Heart right ventricle (tissue), 16 donors: ENCODE measurements at regions not wholly inside any gene's neighbourhood (a gene's known extent, or its start where the extent isn't known, plus 50 kb on each side); places are given as distances from the start of the nearest gene placed in this dataset.

Source experiments
- ATAC-seq, 8 donors: fragments of 200-7000 bp; cut with Tn5 transposase; one replicate each; pipeline ENCODE4 v1.9.1; 2020; ENCODE audit warnings: mild to moderate bottlenecking in 8 of 8, moderate library complexity in 8 of 8, moderate number of reproducible peaks in 1 of 8
- DNase-seq, 2 donors: peaks; one replicate each; pipeline ENCODE4 v3.0.0-alpha.2; 2020
- H3K27ac ChIP-seq, 10 donors: fragments of 200-600 bp; sonication (generic) in 2 of 10; one replicate each; pipeline versions ENCODE4 v1.5.0 to v1.8.0; 2020 to 2022; ENCODE audit warnings: mild to moderate bottlenecking in 3 of 10
- H3K27me3 ChIP-seq, 7 donors: fragments of 200-600 bp; one replicate each; pipeline ENCODE4 v1.8.0; 2021 to 2022; ENCODE audit warnings: mild to moderate bottlenecking in 2 of 7
- H3K36me3 ChIP-seq, 9 donors: fragments of 200-600 bp; sonication (generic) in 1 of 9; one replicate each; pipeline versions ENCODE4 v1.5.0 to v1.8.0; 2020 to 2022; ENCODE audit warnings: mild to moderate bottlenecking in 2 of 9
- H3K4me1 ChIP-seq, 9 donors: fragments of 200-600 bp; sonication (generic) in 1 of 9; one replicate each; pipeline versions ENCODE4 v1.5.0 to v1.8.0; 2020 to 2022; ENCODE audit warnings: mild to moderate bottlenecking in 4 of 9
- H3K4me3 ChIP-seq, 10 donors: fragments of 200-600 bp; sonication (generic) in 2 of 10; one replicate each; pipeline versions ENCODE4 v1.5.0 to v1.8.0; 2020 to 2022; ENCODE audit warnings: mild to moderate bottlenecking in 7 of 10, moderate library complexity in 2 of 10
- H3K9me3 ChIP-seq, 11 donors: fragments of 200-600 bp in 10 of 11; sonication (generic) in 2 of 11; one replicate each; pipeline versions ENCODE4 v1.5.0 to v1.8.0; 2013 to 2022; ENCODE audit warnings: mild to moderate bottlenecking in 2 of 11, control low read depth in 1 of 11, moderate library complexity in 1 of 11
- WGBS, 2 donors: extraction: QIAGEN DNeasy Blood & Tissue Kit; methylation state at CpG; one replicate each; pipeline ENCODE4 v1.1.7; 2013; ENCODE audit warnings: inconsistent platforms in 1 of 2; 5-methylcytosine and 5-hydroxymethylcytosine counted together
- intact Hi-C, 10 donors: fragments of 100-400 bp; cut with DNase I; formaldehyde crosslinking; loops; one replicate each; pipeline versions ENCODE4 v1.11.1 to v1.14.2; 2022
- TF ChIP-seq, protein P1 (sequence below), 9 donors: fragments of 200-600 bp; sonication (generic) in 2 of 9; IDR thresholded peaks; one replicate each; pipeline versions ENCODE4 v1.5.0 to v1.8.0; 2021 to 2022; ENCODE audit warnings: antibody characterized with exemption in 9 of 9, mild to moderate bottlenecking in 5 of 9, moderate library complexity in 1 of 9
- donor health status: Arrhythmogenic right ventricular cardiomyopathy.
- donor health status: ischemic (EF 13 %, LVEDD 7.1; RV severe dilation, severe dysfunction).
- donor health status: healthy with polysubstance abuse.
- donor health status: DM: no; HTN: yes; CAD: no.
- donor health status: DM: no; HTN: no; CAD: no.
- donor health status: ischemic (EF 25% LVEDD 6.9; RV normal size, moderate dysfunction).
- donor health status: ischemic (EF 25% LVEDD 5.7; RV mildly dilated, moderate dysfunction).
- donor health status: healthy.
- donor health status: DM: yes; HTN: yes; CAD: no.
- donor health status: Ischemic cardiomyopathy.
- donor health status: ischemic (EF 35%, LVEDD 5.7; RV mildly dilated, moderate dysfunction).
- donor health status: nonischemic (EF 11% LVEDD 7.7; RV severe dilation, severe dysfunction).
- donor health status: DM: yes; HTN: yes; CAD: no.
- donor health status: PGD.
- donor health status: ischemic (EF 29% LVEDD 5.4; RV normal size, mild dysfunction).
- donor health status: nonischemic (EF 23%, LVEDD 6.1; RV moderate dilation, normal function).

DNA sequence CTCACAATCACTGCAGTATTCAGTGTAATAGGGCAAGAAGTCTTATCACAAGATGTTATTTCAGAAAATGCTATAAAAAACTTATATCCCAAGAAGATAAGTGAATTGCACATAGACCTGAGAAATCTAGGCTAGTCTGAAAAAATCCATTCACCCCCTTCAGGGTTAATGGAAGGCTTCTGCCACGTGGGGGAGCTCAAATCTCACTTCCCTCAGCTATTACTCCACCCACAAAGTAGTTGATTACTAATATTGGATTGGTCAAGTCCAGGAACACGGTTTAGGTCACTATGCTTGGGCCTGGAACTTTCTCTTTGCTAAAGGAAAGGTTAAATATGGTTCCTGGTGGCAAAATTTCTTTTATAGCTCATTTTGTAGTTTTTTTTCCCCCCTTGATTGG lies 51.2 kb upstream of the ADAM23 start:
- H3K4me1 ChIP-seq = no peaks in the 10 kb centered on the region

More for the DNA sequence above, 51.2 kb upstream of the ADAM23 start:
- H3K4me3 ChIP-seq = no peak overlapping the region
- no peak overlapping the region for H3K27ac ChIP-seq
- DNase-seq (no peak), ATAC-seq (peak in 3 of 8 donors; percentile 29 to 70 (median 39))
- intact Hi-C loops = loop anchor here in 4 of 10 donors (2.0 to 10.0 kb wide), 4 partner anchors 50 to 167 kb away; partner anchors contain the start of gene ADAM23 (in 1 of the 4)
- H3K9me3 ChIP-seq = peaks cover 0 to 9% (median 0%) of the 10 kb centered on the region in 11 donors
- WGBS, 2 donors = 4 to 10% methylated on average over 2 of the region's 2 CpGs
- no peaks in the 10 kb centered on the region for H3K36me3 ChIP-seq
- H3K27me3 ChIP-seq = no peaks in the 10 kb centered on the region
- TF ChIP-seq, protein P1, sequence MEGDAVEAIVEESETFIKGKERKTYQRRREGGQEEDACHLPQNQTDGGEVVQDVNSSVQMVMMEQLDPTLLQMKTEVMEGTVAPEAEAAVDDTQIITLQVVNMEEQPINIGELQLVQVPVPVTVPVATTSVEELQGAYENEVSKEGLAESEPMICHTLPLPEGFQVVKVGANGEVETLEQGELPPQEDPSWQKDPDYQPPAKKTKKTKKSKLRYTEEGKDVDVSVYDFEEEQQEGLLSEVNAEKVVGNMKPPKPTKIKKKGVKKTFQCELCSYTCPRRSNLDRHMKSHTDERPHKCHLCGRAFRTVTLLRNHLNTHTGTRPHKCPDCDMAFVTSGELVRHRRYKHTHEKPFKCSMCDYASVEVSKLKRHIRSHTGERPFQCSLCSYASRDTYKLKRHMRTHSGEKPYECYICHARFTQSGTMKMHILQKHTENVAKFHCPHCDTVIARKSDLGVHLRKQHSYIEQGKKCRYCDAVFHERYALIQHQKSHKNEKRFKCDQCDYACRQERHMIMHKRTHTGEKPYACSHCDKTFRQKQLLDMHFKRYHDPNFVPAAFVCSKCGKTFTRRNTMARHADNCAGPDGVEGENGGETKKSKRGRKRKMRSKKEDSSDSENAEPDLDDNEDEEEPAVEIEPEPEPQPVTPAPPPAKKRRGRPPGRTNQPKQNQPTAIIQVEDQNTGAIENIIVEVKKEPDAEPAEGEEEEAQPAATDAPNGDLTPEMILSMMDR (IDR thresholded peaks at IDR 0.05) = peak; percentile 25 to 61 (median 52)
